K562 (cell line): ENCODE measurements at regions not wholly inside any gene's neighbourhood (a gene's known extent, or its start where the extent isn't known, plus 50 kb on each side); places are given as distances from the start of the nearest gene placed in this dataset.

Experiments
- ATAC-seq: fragments of 200-7000 bp; cut with Tn5 transposase; 3 replicates; pipeline ENCODE4 v1.9.1; 2020; ENCODE audit warnings: moderate library complexity
- BruUV-seq: library from RNA; stranded (reverse); fragments of 400-500 nt; replicated peaks from 2 replicates; lab custom pipeline; 2021; lab: Mats Ljungman, UMichigan
- CTCF ChIA-PET: fragments of 300-600 bp; formaldehyde crosslinking; extraction: SDS; loops from one replicate; lab custom pipeline; 2021; ENCODE audit warnings: low intra/inter-chr PET ratio; lab: Yijun Ruan, JAX
- POLR2A ChIA-PET: fragments of 300-600, 350-650 bp; sonication (Branson Sonifier 250); formaldehyde crosslinking; extraction: SDS; loops from one replicate; lab custom pipeline; 2021; ENCODE audit warnings: antibody characterized with exemption, inconsistent platforms; lab: Yijun Ruan, JAX
- DNase-seq, 4 experiments: peaks; one replicate each; pipeline versions ENCODE4 v3.0.0 to v3.0.0-alpha.2; 2011 to 2018; ENCODE audit warnings: low spot score in 3 of 4, mixed read lengths in 3 of 4; ENCODE audit errors: extremely low read depth in 1 of 4
- FAIRE-seq: peaks from 2 replicates; lab custom pipeline; 2011; peaks lifted over from hg19 to GRCh38; lab: Jason Lieb, UNC
- H2AFZ ChIP-seq: 2 replicates; pipeline ENCODE4 v1.6.0; 2011; ENCODE audit warnings: low read depth, low read length, control low read depth, inconsistent platforms
- H3K27ac ChIP-seq: fragments of 200-600 bp; 3 replicates; pipeline ENCODE4 v1.8.0; 2011; ENCODE audit warnings: low read depth, mild to moderate bottlenecking, control low read depth, inconsistent platforms, low read length, moderate library complexity, mixed read lengths; ENCODE audit errors: extremely low read depth
- H3K27me3 ChIP-seq, 2 experiments: fragments of 300-600 bp in 1 of 2; 2 replicates in 1 of 2; 3 replicates in 1 of 2; pipeline versions ENCODE4 v1.6.0 to v1.8.0; 2011; ENCODE audit warnings: inconsistent platforms in 2 of 2, low read length in 2 of 2, mild to moderate bottlenecking in 1 of 2, mixed read lengths in 1 of 2, moderate library complexity in 1 of 2; ENCODE audit not compliant: control insufficient read depth in 2 of 2, insufficient read depth in 2 of 2
- H3K36me3 ChIP-seq: fragments of 300-600 bp; 3 replicates; pipeline ENCODE4 v1.8.0; 2011; ENCODE audit warnings: mild to moderate bottlenecking, low read length, inconsistent platforms; ENCODE audit not compliant: control insufficient read depth, insufficient read depth
- H3K4me1 ChIP-seq, 2 experiments: fragments of 200-600 bp in 1 of 2; replicated peaks in 1 of 2; 2 replicates in 1 of 2; 3 replicates in 1 of 2; pipeline versions ENCODE4 v1.5.1 to v1.8.0; 2011; ENCODE audit warnings: inconsistent platforms in 2 of 2, low read length in 2 of 2, mild to moderate bottlenecking in 1 of 2, mixed read lengths in 1 of 2, moderate library complexity in 1 of 2; ENCODE audit not compliant: control insufficient read depth in 2 of 2, insufficient read depth in 2 of 2
- H3K4me2 ChIP-seq: 2 replicates; pipeline ENCODE4 v1.6.1; 2011; ENCODE audit warnings: low read length, control low read depth, inconsistent platforms, mixed read lengths; ENCODE audit not compliant: insufficient read depth
- H3K4me3 ChIP-seq: fragments of 200-600 bp; sonication (generic), shearing (Covaris generic); 2 replicates; pipeline ENCODE4 v1.5.1; 2016; ENCODE audit warnings: control low read depth, inconsistent platforms
- H3K79me2 ChIP-seq: fragments of 200-600 bp; 3 replicates; pipeline ENCODE4 v1.8.0; 2011; ENCODE audit warnings: low read length, inconsistent platforms; ENCODE audit not compliant: control insufficient read depth, insufficient read depth
- H3K9ac ChIP-seq, 2 experiments: 2 replicates each; pipeline versions ENCODE4 v1.6.0 to v1.6.1; 2011; ENCODE audit warnings: low read depth in 2 of 2, low read length in 2 of 2, control low read depth in 1 of 2, inconsistent platforms in 1 of 2, mild to moderate bottlenecking in 1 of 2, mixed read lengths in 1 of 2; ENCODE audit not compliant: insufficient read depth in 1 of 2
- H3K9me1 ChIP-seq: one replicate; pipeline ENCODE4 v1.6.0; 2011; ENCODE audit warnings: inconsistent platforms, mild to moderate bottlenecking, low read length, moderate library complexity; ENCODE audit not compliant: control insufficient read depth, insufficient read depth
- H3K9me3 ChIP-seq: replicated peaks from 2 replicates; pipeline ENCODE4 v1.5.1; 2011; ENCODE audit warnings: low read depth, low read length, inconsistent platforms; ENCODE audit not compliant: control insufficient read depth, insufficient read depth
- H4K20me1 ChIP-seq: replicated peaks from 2 replicates; pipeline ENCODE4 v1.6.1; 2011; ENCODE audit warnings: low read length, inconsistent platforms, mixed read lengths; ENCODE audit not compliant: control insufficient read depth, insufficient read depth
- CEBPG ChIP-seq, 3 experiments: fragments of 200-800 bp in 1 of 3; sonication (Bioruptor generic) in 1 of 3; sonication (generic) in 1 of 3; formaldehyde crosslinking in 1 of 3; IDR thresholded peaks in 2 of 3; conservative IDR thresholded peaks in 1 of 3; 2 replicates each; pipeline versions ENCODE4 v1.6.1 to v1.8.0; 2016 to 2022; ENCODE audit warnings: missing compliant biosample characterization in 2 of 3, missing genetic modification characterization in 2 of 3, mild to moderate bottlenecking in 1 of 3, missing genetic modification reagents in 1 of 3
- DNMT1 ChIP-seq: fragments of 450-650 bp; IDR thresholded peaks from 2 replicates; pipeline ENCODE4 v1.6.1; 2016; ENCODE audit warnings: antibody characterized with exemption, mild to moderate bottlenecking
- RBM14 ChIP-seq: fragments of 200-400 bp; formaldehyde crosslinking; IDR thresholded peaks from 2 replicates; pipeline ENCODE4 v1.6.1; 2018; ENCODE audit warnings: low read depth, mild to moderate bottlenecking, low read length, moderate library complexity, borderline replicate concordance; ENCODE audit not compliant: insufficient read depth
- ZNF316 ChIP-seq: fragments of 450-650 bp; IDR thresholded peaks from 2 replicates; pipeline ENCODE4 v1.6.1; 2016
- ZNF431 ChIP-seq: sonication (generic); formaldehyde crosslinking; IDR thresholded peaks from 2 replicates; pipeline ENCODE4 v1.8.0; 2022; ENCODE audit warnings: mild to moderate bottlenecking, missing genetic modification reagents
- ZNF586 ChIP-seq: fragments of 450-650 bp; formaldehyde crosslinking; conservative IDR thresholded peaks from 2 replicates; pipeline ENCODE4 v1.4.0; 2020; ENCODE audit warnings: mild to moderate bottlenecking, moderate library complexity
- WGBS: fragments of 100-300 bp; shearing (Covaris generic); methylation state at CpG from one replicate; pipeline ENCODE4 v1.1.6; 2016; ENCODE audit warnings: low coverage, mixed read lengths; ENCODE audit not compliant: insufficient coverage; ENCODE audit errors: missing lambda C conversion rate; 5-methylcytosine and 5-hydroxymethylcytosine counted together
- in situ Hi-C: fragments of 300-500 bp; cut with MboI; formaldehyde crosslinking; loops from 4 replicates; pipeline ENCODE4 v1.15.0; 2018; ENCODE audit warnings: inconsistent platforms, mixed read lengths
- intact Hi-C: fragments of 100-400 bp; cut with micrococcal nuclease; formaldehyde crosslinking; loops from 2 replicates; pipeline ENCODE4 v1.14.2; 2022

DNA sequence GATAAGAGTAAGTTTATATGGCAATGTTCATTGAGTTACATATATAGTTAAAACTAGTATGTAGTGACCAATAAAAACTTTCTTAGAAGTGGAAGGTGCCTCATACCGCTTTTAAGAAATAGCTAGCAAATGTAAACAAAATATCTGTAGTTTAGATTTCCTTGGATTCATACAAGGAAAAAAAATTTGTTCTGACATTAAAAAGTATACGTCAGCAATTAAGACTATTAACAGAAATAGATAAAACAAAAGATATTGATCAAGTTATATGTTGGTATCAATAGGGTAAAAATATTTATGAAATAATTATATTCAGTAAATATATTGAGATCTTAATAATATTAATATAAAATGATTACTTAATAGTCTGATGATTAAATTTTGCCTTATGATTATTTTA, 718.8 kb upstream of the LRFN5 start:
- WGBS, result 6% methylated on average over 2 of the region's 2 CpGs
- Histone ChIP-seq H3K9me3 (no peaks in the 10 kb centered on the region), H3K27me3 (no peaks in the 10 kb centered on the region), H3K4me3 (no peak overlapping the region), H3K36me3 (no peaks in the 10 kb centered on the region), H3K4me1 (no peaks in the 10 kb centered on the region), H3K9me1 (no peaks in the 10 kb centered on the region), H3K9ac (no peak overlapping the region), H2AFZ (no peak overlapping the region), H3K4me2 (no peak overlapping the region), H3K27ac (no peak overlapping the region), H4K20me1 (no peaks in the 10 kb centered on the region), H3K79me2 (no peaks in the 10 kb centered on the region)
- ATAC-seq (no peak), FAIRE-seq (no peak), DNase-seq (no peak)
- ChIA-PET CTCF (no interaction called here), POLR2A (interaction anchor here (0.6 kb wide), 1 partner anchor 894 kb away, joined by 3 read pairs; no protein-coding TSS in a partner anchor)
- intact Hi-C loops, result no loop called here
- in situ Hi-C loops, result no loop called here
- TF ChIP-seq CEBPG (CRISPR knock-in tag; IDR thresholded peaks at IDR 0.05), result no peak
- TF ChIP-seq CEBPG (tag; conservative IDR thresholded peaks at IDR 0.05 in 1 of 2, IDR thresholded peaks at IDR 0.05 in 1 of 2), result no peak
- TF ChIP-seq ZNF586 (CRISPR knock-in tag), result no peak
- TF ChIP-seq ZNF316, result peak; percentile 56; the same call in 1 of the 2 replicates
- TF ChIP-seq DNMT1, result no peak
- no TSS peak for BruUV-seq

DNA sequence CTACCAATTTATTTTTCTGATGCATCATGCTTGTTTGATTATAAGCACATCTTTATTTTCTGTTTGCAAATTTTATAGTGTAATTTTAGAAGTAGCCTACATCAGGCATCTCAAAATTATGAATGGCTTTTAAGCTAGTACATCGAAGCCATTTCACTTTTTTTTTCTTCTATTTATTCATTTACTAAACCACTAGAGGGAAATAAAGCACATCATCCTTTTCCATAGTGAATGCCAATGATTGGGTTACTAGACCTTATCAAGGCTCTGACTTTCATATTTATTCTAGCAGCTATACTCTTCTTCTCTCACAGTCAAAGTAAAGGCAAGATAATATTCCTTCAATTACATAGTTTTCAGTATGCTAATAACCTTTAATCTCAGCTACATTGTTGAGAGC, 736.4 kb upstream of the LRFN5 start:
- in situ Hi-C loops, result no loop called here
- WGBS, result 0% methylated on average over 1 of the region's 1 CpG
- CTCF ChIA-PET, result no interaction called here
- POLR2A ChIA-PET, result no interaction called here
- Histone ChIP-seq H2AFZ (no peak overlapping the region), H3K9me1 (no peaks in the 10 kb centered on the region), H3K4me2 (no peak overlapping the region), H3K36me3 (no peaks in the 10 kb centered on the region), H3K9ac (no peak overlapping the region), H3K4me3 (no peak overlapping the region)
- no TSS peak for BruUV-seq
- no peak for TF ChIP-seq ZNF431 (CRISPR knock-in tag)
- no peak for TF ChIP-seq RBM14
- TF ChIP-seq, all 486 proteins: peak for 0
- no peak for ATAC-seq
- H3K27me3 ChIP-seq, result no peaks in the 10 kb centered on the region
- intact Hi-C loops, result no loop called here
- no peaks in the 10 kb centered on the region for H3K9me3 ChIP-seq
- H3K4me1 ChIP-seq, result no peaks in the 10 kb centered on the region
- no peak for FAIRE-seq
- H3K27ac ChIP-seq, result no peak overlapping the region
- DNase-seq, result no peak
- no peaks in the 10 kb centered on the region for H4K20me1 ChIP-seq
- no peaks in the 10 kb centered on the region for H3K79me2 ChIP-seq
